GM18508 (cell line): ENCODE measurements at regions not wholly inside any gene's neighbourhood (a gene's known extent, or its start where the extent isn't known, plus 50 kb on each side); places are given as distances from the start of the nearest gene placed in this dataset.
"Not testable (repeated sequence)": the region's sequence is repeated elsewhere in the genome, so short reads cannot be mapped to it uniquely, and the experiment has no call there.

ENCODE experiments used
- ATAC-seq: cut with Tn5 transposase; IDR thresholded peaks from one replicate; pipeline ENCODE4 v1.9.1; 2021; ENCODE audit warnings: moderate number of reproducible peaks; ENCODE audit not compliant: insufficient read depth, unreplicated experiment

- no peak for ATAC-seq
Observed at GRCh38 chr3:70658513-70659310, 346.3 kb upstream of the MDFIC2 start.

GRCh38 chr3:70657454-70657853 is 345.0 kb upstream of the MDFIC2 start:
- no peak for ATAC-seq

- no peak for ATAC-seq
Observed at GRCh38 chr3:70647823-70648222, 335.4 kb upstream of the MDFIC2 start.

GRCh38 chr3:70647094-70647493 is 334.7 kb upstream of the MDFIC2 start:
- ATAC-seq: no peak

GRCh38 chr3:70646635-70647034 is 334.2 kb upstream of the MDFIC2 start:
- ATAC-seq: no peak

- ATAC-seq: no peak
Observed at GRCh38 chr3:70640481-70640880, 328.0 kb upstream of the MDFIC2 start.

GRCh38 chr3:70635301-70635700 is 322.9 kb upstream of the MDFIC2 start:
- ATAC-seq: no peak

- no peak for ATAC-seq
Observed at GRCh38 chr3:70631716-70632307, 319.4 kb upstream of the MDFIC2 start.

GRCh38 chr3:70621451-70621850 is 309.0 kb upstream of the MDFIC2 start:
- no peak for ATAC-seq

- ATAC-seq: no peak
Observed at GRCh38 chr3:70620956-70621355, 308.5 kb upstream of the MDFIC2 start.

GRCh38 chr3:70620367-70620766 is 307.9 kb upstream of the MDFIC2 start:
- ATAC-seq: no peak

GRCh38 chr3:70618151-70618550 is 305.7 kb upstream of the MDFIC2 start:
- no peak for ATAC-seq

GRCh38 chr3:70617349-70617748 is 304.9 kb upstream of the MDFIC2 start:
- ATAC-seq: not testable (repeated sequence)

GRCh38 chr3:70615286-70615685 is 302.8 kb upstream of the MDFIC2 start:
- no peak for ATAC-seq

GRCh38 chr3:70614111-70614510 is 301.7 kb upstream of the MDFIC2 start:
- no peak for ATAC-seq

GRCh38 chr3:70612920-70613319 is 300.5 kb upstream of the MDFIC2 start:
- ATAC-seq: no peak

GRCh38 chr3:70611667-70612277 is 299.3 kb upstream of the MDFIC2 start:
- ATAC-seq: not testable (repeated sequence)

- ATAC-seq: no peak
Observed at GRCh38 chr3:70608434-70608833, 296.0 kb upstream of the MDFIC2 start.

- ATAC-seq: no peak
Observed at GRCh38 chr3:70607469-70607868, 295.0 kb upstream of the MDFIC2 start.

GRCh38 chr3:70606018-70606417 is 293.6 kb upstream of the MDFIC2 start:
- no peak for ATAC-seq

- no peak for ATAC-seq
Observed at GRCh38 chr3:70603103-70603502, 290.7 kb upstream of the MDFIC2 start.

GRCh38 chr3:70597312-70597711 is 284.9 kb upstream of the MDFIC2 start:
- ATAC-seq: no peak
